GM12878 (cell line): ENCODE measurements at regions not wholly inside any gene's neighbourhood (a gene's known extent, or its start where the extent isn't known, plus 50 kb on each side); places are given as distances from the start of the nearest gene placed in this dataset.

ENCODE experiments used
- CBFB ChIP-seq: IDR thresholded peaks from 2 replicates; pipeline ENCODE4 v1.6.1; 2016; ENCODE audit warnings: antibody characterized with exemption, low read depth
- EZH2 ChIP-seq: IDR thresholded peaks from 2 replicates; pipeline ENCODE4 v1.6.1; 2012; ENCODE audit warnings: low read depth, mild to moderate bottlenecking, control low read depth, inconsistent platforms, low read length, borderline replicate concordance; ENCODE audit not compliant: control insufficient read depth
- FOXM1 ChIP-seq: IDR thresholded peaks from 2 replicates; pipeline ENCODE4 v1.6.1; 2012; ENCODE audit warnings: low read depth, mild to moderate bottlenecking, inconsistent platforms, low read length, moderate library complexity
- NRF1 ChIP-seq: conservative IDR thresholded peaks from 2 replicates; pipeline ENCODE4 v1.6.1; 2011; ENCODE audit warnings: mild to moderate bottlenecking, low read depth, low read length, improper control_type of control experiment
- POLR2A ChIP-seq: IDR thresholded peaks from 2 replicates; pipeline ENCODE4 v1.6.1; 2011; ENCODE audit warnings: low read depth, mild to moderate bottlenecking, low read length
- SP1 ChIP-seq: IDR thresholded peaks from one replicate; pipeline ENCODE4 v1.6.1; 2011; ENCODE audit warnings: low read depth, low read length
- YY1 ChIP-seq: IDR thresholded peaks from 2 replicates; pipeline ENCODE4 v1.6.1; 2011; ENCODE audit warnings: low read depth, mild to moderate bottlenecking, low read length
- ZZZ3 ChIP-seq: IDR thresholded peaks from 2 replicates; pipeline ENCODE4 v1.6.1; 2011; ENCODE audit warnings: low read depth; ENCODE audit not compliant: control insufficient read depth, insufficient read length
- TF ChIP-seq, protein P1 (sequence below): IDR thresholded peaks from 2 replicates; pipeline ENCODE4 v1.6.1; 2011; ENCODE audit warnings: mild to moderate bottlenecking, low read depth, low read length, moderate library complexity; ENCODE audit not compliant: insufficient replicate concordance
- TF ChIP-seq, protein P2 (sequence below), 3 experiments: IDR thresholded peaks in 2 of 3; conservative IDR thresholded peaks in 1 of 3; 2 replicates each; pipeline ENCODE4 v1.5.1; 2011; ENCODE audit warnings: low read depth in 3 of 3, low read length in 3 of 3, mild to moderate bottlenecking in 3 of 3, control low read depth in 2 of 3, moderate library complexity in 2 of 3, inconsistent platforms in 1 of 3, mixed read lengths in 1 of 3; ENCODE audit not compliant: control insufficient read depth in 2 of 3, insufficient read depth in 1 of 3; ENCODE audit errors: extremely low read depth in 1 of 3
- TF ChIP-seq, protein P3 (sequence below): fragments of 450-650 bp; IDR thresholded peaks from 2 replicates; pipeline ENCODE4 v1.6.1; 2017; ENCODE audit warnings: mild to moderate bottlenecking

DNA sequence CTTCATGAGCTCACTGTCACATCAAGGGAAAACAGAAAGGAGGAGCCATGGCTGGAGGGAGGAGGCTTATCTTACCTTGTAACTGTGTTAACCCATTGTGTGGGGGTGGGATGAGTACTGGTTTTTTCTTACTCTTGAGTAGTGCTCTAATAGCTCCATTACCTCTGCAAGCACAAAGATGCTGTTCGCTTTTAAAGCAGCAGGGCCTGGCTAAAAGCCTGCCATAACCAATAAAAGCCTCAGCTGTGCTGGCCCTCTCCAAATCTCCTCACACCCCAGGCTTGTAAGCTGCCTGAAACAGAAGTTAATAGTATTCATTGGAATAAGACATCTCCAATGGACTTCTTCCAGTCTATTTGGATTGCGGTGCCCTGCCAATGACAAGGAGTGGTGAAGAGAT lies 544.1 kb downstream of the TUSC7 start:
- TF ChIP-seq POLR2A (no peak), SP1 (no peak), FOXM1 (no peak), EZH2 (no peak), CBFB (no peak), ZZZ3 (no peak), NRF1 (no peak), YY1 (no peak)
- TF ChIP-seq, protein P1, sequence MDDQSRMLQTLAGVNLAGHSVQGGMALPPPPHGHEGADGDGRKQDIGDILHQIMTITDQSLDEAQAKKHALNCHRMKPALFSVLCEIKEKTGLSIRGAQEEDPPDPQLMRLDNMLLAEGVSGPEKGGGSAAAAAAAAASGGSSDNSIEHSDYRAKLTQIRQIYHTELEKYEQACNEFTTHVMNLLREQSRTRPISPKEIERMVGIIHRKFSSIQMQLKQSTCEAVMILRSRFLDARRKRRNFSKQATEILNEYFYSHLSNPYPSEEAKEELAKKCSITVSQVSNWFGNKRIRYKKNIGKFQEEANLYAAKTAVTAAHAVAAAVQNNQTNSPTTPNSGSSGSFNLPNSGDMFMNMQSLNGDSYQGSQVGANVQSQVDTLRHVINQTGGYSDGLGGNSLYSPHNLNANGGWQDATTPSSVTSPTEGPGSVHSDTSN = no peak
- TF ChIP-seq, protein P2, sequence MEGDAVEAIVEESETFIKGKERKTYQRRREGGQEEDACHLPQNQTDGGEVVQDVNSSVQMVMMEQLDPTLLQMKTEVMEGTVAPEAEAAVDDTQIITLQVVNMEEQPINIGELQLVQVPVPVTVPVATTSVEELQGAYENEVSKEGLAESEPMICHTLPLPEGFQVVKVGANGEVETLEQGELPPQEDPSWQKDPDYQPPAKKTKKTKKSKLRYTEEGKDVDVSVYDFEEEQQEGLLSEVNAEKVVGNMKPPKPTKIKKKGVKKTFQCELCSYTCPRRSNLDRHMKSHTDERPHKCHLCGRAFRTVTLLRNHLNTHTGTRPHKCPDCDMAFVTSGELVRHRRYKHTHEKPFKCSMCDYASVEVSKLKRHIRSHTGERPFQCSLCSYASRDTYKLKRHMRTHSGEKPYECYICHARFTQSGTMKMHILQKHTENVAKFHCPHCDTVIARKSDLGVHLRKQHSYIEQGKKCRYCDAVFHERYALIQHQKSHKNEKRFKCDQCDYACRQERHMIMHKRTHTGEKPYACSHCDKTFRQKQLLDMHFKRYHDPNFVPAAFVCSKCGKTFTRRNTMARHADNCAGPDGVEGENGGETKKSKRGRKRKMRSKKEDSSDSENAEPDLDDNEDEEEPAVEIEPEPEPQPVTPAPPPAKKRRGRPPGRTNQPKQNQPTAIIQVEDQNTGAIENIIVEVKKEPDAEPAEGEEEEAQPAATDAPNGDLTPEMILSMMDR (IDR thresholded peaks at IDR 0.05 in 2 of 3, conservative IDR thresholded peaks at IDR 0.05 in 1 of 3; ENCODE audit: control insufficient read depth in 2 of 3, extremely low read depth in 1 of 3, insufficient read depth in 1 of 3, low read depth in 3 of 3, low read length in 3 of 3) = no peak
- TF ChIP-seq, protein P3, sequence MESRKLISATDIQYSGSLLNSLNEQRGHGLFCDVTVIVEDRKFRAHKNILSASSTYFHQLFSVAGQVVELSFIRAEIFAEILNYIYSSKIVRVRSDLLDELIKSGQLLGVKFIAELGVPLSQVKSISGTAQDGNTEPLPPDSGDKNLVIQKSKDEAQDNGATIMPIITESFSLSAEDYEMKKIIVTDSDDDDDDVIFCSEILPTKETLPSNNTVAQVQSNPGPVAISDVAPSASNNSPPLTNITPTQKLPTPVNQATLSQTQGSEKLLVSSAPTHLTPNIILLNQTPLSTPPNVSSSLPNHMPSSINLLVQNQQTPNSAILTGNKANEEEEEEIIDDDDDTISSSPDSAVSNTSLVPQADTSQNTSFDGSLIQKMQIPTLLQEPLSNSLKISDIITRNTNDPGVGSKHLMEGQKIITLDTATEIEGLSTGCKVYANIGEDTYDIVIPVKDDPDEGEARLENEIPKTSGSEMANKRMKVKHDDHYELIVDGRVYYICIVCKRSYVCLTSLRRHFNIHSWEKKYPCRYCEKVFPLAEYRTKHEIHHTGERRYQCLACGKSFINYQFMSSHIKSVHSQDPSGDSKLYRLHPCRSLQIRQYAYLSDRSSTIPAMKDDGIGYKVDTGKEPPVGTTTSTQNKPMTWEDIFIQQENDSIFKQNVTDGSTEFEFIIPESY = no peak
